ENCODE measurements at regions not wholly inside any gene's neighbourhood (a gene's known extent, or its start where the extent isn't known, plus 50 kb on each side); places are given as distances from the start of the nearest gene placed in this dataset.
"Not testable (repeated sequence)": the region's sequence is repeated elsewhere in the genome, so short reads cannot be mapped to it uniquely, and the experiment has no call there.

GRCh38 chr11:134612140-134613030 lies 200.3 kb upstream of the B3GAT1 start:
- DNase-seq, result no peak

GRCh38 chr11:134611537-134611936 lies 199.5 kb upstream of the B3GAT1 start:
- no peak for DNase-seq

- no peak for DNase-seq
Measured at GRCh38 chr11:134610116-134610910, 198.3 kb upstream of the B3GAT1 start.

- DNase-seq, result no peak
Measured at GRCh38 chr11:134609361-134610115, 197.5 kb upstream of the B3GAT1 start.

GRCh38 chr11:134607963-134608750 lies 196.1 kb upstream of the B3GAT1 start:
- DNase-seq, result no peak

GRCh38 chr11:134606251-134606650 lies 194.2 kb upstream of the B3GAT1 start:
- no peak for DNase-seq

GRCh38 chr11:134604886-134605285 lies 192.8 kb upstream of the B3GAT1 start:
- no peak for DNase-seq

GRCh38 chr11:134599299-134599771 lies 187.3 kb upstream of the B3GAT1 start:
- DNase-seq, result no peak

- DNase-seq, result no peak
Measured at GRCh38 chr11:134598368-134598767, 186.3 kb upstream of the B3GAT1 start.

- no peak for DNase-seq
Measured at GRCh38 chr11:134597452-134597851, 185.4 kb upstream of the B3GAT1 start.

- no peak for DNase-seq
Measured at GRCh38 chr11:134596404-134596803, 184.4 kb upstream of the B3GAT1 start.

GRCh38 chr11:134592391-134592990 lies 180.4 kb upstream of the B3GAT1 start:
- peak; percentile 67 to 72 for DNase-seq

- no peak for DNase-seq
Measured at GRCh38 chr11:134591338-134591737, 179.3 kb upstream of the B3GAT1 start.

- DNase-seq, result no peak
Measured at GRCh38 chr11:134589129-134589528, 177.1 kb upstream of the B3GAT1 start.

GRCh38 chr11:134588460-134589110 lies 176.5 kb upstream of the B3GAT1 start:
- DNase-seq, result not testable (repeated sequence)

GRCh38 chr11:134587345-134587744 lies 175.3 kb upstream of the B3GAT1 start:
- DNase-seq, result no peak

GRCh38 chr11:134586726-134587125 lies 174.7 kb upstream of the B3GAT1 start:
- DNase-seq, result no peak

GRCh38 chr11:134585666-134586610 lies 173.9 kb upstream of the B3GAT1 start:
- DNase-seq, result no peak

- no peak for DNase-seq
Measured at GRCh38 chr11:134584706-134585445, 172.8 kb upstream of the B3GAT1 start.
